ENCODE measurements at regions not wholly inside any gene's neighbourhood (a gene's known extent, or its start where the extent isn't known, plus 50 kb on each side); places are given as distances from the start of the nearest gene placed in this dataset.

DNA sequence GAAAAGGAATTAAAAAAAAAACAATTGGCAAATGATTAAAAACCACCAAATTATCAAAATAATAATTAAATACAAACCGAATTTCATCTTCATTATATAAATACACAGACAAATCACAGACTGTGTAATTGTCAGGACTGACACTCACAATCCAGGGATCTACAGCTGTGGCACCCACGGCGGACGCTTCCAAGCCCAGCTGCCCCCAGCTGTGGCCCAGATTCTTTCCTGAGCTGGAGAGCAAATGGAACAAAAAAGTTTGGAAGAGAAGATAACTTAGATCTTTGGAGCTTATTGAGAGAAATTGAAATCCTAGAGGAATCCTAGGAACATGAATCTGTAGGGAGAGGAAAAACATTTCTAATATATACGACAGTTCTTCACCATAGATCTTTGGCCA, 316.1 kb downstream of the OTUD1 start:
- H2AFZ ChIP-seq (ENCODE audit: low read depth, low read length, poor library complexity, severe bottlenecking): no peak overlapping the region
- no peak for DNase-seq (ENCODE audit: low read depth, low spot score)
- H3K4me1 ChIP-seq (ENCODE audit: control insufficient read depth in 1 of 2, insufficient read depth in 2 of 2, low read length in 2 of 2): no peaks in the 10 kb centered on the region
- no peaks in the 10 kb centered on the region for H3K27me3 ChIP-seq (ENCODE audit: insufficient read depth, low read length)
- H3K27ac ChIP-seq (ENCODE audit: low read depth, low read length): no peak overlapping the region
- no TSS peak for BruUV-seq (replicated peaks)
- CTCF ChIA-PET: no interaction called here
- intact Hi-C loops (cut with micrococcal nuclease): no loop called here
- H3K4me3 ChIP-seq (replicated peaks in 1 of 2; ENCODE audit: low read depth in 1 of 2, low read length in 2 of 2): no peak overlapping the region
- RAD21 ChIA-PET (ENCODE audit: low non-redundant PET in 1 of 2, low total read pairs in 2 of 2, uncharacterized antibody in 2 of 2, unreplicated experiment in 2 of 2): no interaction called here
- H3K79me2 ChIP-seq (ENCODE audit: insufficient read depth, low read length): no peaks in the 10 kb centered on the region
- H3K9me3 ChIP-seq (ENCODE audit: control insufficient read depth in 1 of 2, insufficient read depth in 1 of 2, low read depth in 1 of 2, low read length in 2 of 2): no peaks in the 10 kb centered on the region
- no peaks in the 10 kb centered on the region for H4K20me1 ChIP-seq (ENCODE audit: insufficient read depth)
- no peak overlapping the region for H3K4me2 ChIP-seq (ENCODE audit: low read length)
- H3K9ac ChIP-seq (ENCODE audit: low read length): no peak overlapping the region
- TF ChIP-seq POLR2AphosphoS5 (IDR thresholded peaks at IDR 0.05; ENCODE audit: low read depth, low read length) (no peak), POLR2A (IDR thresholded peaks at IDR 0.05; ENCODE audit: borderline replicate concordance, extremely low read depth, insufficient read depth, insufficient read length) (no peak), CEBPB (IDR thresholded peaks at IDR 0.05; ENCODE audit: low read depth) (no peak)
- TF ChIP-seq, protein P1, sequence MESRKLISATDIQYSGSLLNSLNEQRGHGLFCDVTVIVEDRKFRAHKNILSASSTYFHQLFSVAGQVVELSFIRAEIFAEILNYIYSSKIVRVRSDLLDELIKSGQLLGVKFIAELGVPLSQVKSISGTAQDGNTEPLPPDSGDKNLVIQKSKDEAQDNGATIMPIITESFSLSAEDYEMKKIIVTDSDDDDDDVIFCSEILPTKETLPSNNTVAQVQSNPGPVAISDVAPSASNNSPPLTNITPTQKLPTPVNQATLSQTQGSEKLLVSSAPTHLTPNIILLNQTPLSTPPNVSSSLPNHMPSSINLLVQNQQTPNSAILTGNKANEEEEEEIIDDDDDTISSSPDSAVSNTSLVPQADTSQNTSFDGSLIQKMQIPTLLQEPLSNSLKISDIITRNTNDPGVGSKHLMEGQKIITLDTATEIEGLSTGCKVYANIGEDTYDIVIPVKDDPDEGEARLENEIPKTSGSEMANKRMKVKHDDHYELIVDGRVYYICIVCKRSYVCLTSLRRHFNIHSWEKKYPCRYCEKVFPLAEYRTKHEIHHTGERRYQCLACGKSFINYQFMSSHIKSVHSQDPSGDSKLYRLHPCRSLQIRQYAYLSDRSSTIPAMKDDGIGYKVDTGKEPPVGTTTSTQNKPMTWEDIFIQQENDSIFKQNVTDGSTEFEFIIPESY (IDR thresholded peaks at IDR 0.05; ENCODE audit: extremely low read depth, insufficient replicate concordance, low read length): no peak
- TF ChIP-seq, protein P2, sequence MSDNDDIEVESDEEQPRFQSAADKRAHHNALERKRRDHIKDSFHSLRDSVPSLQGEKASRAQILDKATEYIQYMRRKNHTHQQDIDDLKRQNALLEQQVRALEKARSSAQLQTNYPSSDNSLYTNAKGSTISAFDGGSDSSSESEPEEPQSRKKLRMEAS (IDR thresholded peaks at IDR 0.05): no peak
- H3K36me3 ChIP-seq (ENCODE audit: control insufficient read depth in 1 of 2, insufficient read depth in 2 of 2, low read length in 2 of 2): no peaks in the 10 kb centered on the region
- POLR2A ChIA-PET: no interaction called here
- no peaks in the 10 kb centered on the region for H3K9me2 ChIP-seq (ENCODE audit: insufficient read depth)
- ATAC-seq: no peak

DNA sequence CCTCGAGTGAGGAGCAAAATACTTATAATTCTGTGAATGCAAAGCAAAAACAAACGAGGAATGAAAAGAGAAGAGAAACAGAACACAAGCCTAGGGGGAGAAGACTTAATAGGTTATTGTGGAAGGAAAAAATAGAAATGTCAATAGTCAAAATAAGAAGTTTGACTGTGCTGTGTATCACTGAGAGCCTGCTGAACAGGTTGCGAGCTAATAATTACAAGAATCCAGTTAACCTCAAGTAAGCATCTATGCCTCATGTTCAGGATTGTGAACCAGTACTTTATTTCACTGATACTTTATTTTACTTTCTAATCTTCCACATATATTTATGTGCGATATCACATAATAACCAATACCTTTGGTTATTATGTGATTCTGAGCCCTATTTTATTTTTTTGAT, 316.7 kb downstream of the OTUD1 start:
- Histone ChIP-seq H3K36me3 (ENCODE audit: control insufficient read depth in 1 of 2, insufficient read depth in 2 of 2, low read length in 2 of 2) (no peaks in the 10 kb centered on the region), H3K79me2 (ENCODE audit: insufficient read depth, low read length) (no peaks in the 10 kb centered on the region), H3K4me2 (ENCODE audit: low read length) (no peak overlapping the region), H3K27me3 (ENCODE audit: insufficient read depth, low read length) (no peaks in the 10 kb centered on the region), H3K27ac (ENCODE audit: low read depth, low read length) (no peak overlapping the region), H3K4me3 (replicated peaks in 1 of 2; ENCODE audit: low read depth in 1 of 2, low read length in 2 of 2) (no peak overlapping the region), H3K9ac (ENCODE audit: low read length) (no peak overlapping the region), H3K4me1 (ENCODE audit: control insufficient read depth in 1 of 2, insufficient read depth in 2 of 2, low read length in 2 of 2) (no peaks in the 10 kb centered on the region), H4K20me1 (ENCODE audit: insufficient read depth) (no peaks in the 10 kb centered on the region), H3K9me3 (ENCODE audit: control insufficient read depth in 1 of 2, insufficient read depth in 1 of 2, low read depth in 1 of 2, low read length in 2 of 2) (no peaks in the 10 kb centered on the region), H3K9me2 (ENCODE audit: insufficient read depth) (no peaks in the 10 kb centered on the region), H2AFZ (ENCODE audit: low read depth, low read length, poor library complexity, severe bottlenecking) (no peak overlapping the region)
- TF ChIP-seq CBX3 (IDR thresholded peaks at IDR 0.05; ENCODE audit: low read depth) (no peak), YY1 (IDR thresholded peaks at IDR 0.05; ENCODE audit: extremely low read depth, insufficient replicate concordance, low read depth, low read length) (no peak), EZH2phosphoT487 (IDR thresholded peaks at IDR 0.05; ENCODE audit: borderline replicate concordance) (no peak)
- TF ChIP-seq, protein P2 (IDR thresholded peaks at IDR 0.05): no peak
- TF ChIP-seq, protein P3, sequence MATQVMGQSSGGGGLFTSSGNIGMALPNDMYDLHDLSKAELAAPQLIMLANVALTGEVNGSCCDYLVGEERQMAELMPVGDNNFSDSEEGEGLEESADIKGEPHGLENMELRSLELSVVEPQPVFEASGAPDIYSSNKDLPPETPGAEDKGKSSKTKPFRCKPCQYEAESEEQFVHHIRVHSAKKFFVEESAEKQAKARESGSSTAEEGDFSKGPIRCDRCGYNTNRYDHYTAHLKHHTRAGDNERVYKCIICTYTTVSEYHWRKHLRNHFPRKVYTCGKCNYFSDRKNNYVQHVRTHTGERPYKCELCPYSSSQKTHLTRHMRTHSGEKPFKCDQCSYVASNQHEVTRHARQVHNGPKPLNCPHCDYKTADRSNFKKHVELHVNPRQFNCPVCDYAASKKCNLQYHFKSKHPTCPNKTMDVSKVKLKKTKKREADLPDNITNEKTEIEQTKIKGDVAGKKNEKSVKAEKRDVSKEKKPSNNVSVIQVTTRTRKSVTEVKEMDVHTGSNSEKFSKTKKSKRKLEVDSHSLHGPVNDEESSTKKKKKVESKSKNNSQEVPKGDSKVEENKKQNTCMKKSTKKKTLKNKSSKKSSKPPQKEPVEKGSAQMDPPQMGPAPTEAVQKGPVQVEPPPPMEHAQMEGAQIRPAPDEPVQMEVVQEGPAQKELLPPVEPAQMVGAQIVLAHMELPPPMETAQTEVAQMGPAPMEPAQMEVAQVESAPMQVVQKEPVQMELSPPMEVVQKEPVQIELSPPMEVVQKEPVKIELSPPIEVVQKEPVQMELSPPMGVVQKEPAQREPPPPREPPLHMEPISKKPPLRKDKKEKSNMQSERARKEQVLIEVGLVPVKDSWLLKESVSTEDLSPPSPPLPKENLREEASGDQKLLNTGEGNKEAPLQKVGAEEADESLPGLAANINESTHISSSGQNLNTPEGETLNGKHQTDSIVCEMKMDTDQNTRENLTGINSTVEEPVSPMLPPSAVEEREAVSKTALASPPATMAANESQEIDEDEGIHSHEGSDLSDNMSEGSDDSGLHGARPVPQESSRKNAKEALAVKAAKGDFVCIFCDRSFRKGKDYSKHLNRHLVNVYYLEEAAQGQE (IDR thresholded peaks at IDR 0.05; ENCODE audit: low read depth): no peak
- DNase-seq (ENCODE audit: low read depth, low spot score) (no peak), ATAC-seq (no peak)
- intact Hi-C loops (cut with micrococcal nuclease): no loop called here
- ChIA-PET CTCF (no interaction called here), POLR2A (no interaction called here), RAD21 (ENCODE audit: low non-redundant PET in 1 of 2, low total read pairs in 2 of 2, uncharacterized antibody in 2 of 2, unreplicated experiment in 2 of 2) (no interaction called here)
- no TSS peak for BruUV-seq (replicated peaks)
